PC-9 (cell line): ENCODE measurements at regions not wholly inside any gene's neighbourhood (a gene's known extent, or its start where the extent isn't known, plus 50 kb on each side); places are given as distances from the start of the nearest gene placed in this dataset.

Experiments
- BruUV-seq: library from RNA; stranded (reverse); fragments of 400-500 nt; replicated peaks from 2 replicates; lab custom pipeline; 2021; lab: Mats Ljungman, UMichigan
- CTCF ChIA-PET: fragments of 300-600 bp; sonication (Branson Sonifier 250); formaldehyde crosslinking; loops from one replicate; lab custom pipeline; 2022; ENCODE audit warnings: antibody characterized with exemption; lab: Charles Lee
- POLR2A ChIA-PET: fragments of 300-600 bp; sonication (Branson Sonifier 250); formaldehyde crosslinking; loops from one replicate; lab custom pipeline; 2022; ENCODE audit warnings: antibody characterized with exemption; ENCODE audit not compliant: unreplicated experiment; lab: Charles Lee
- DNase-seq, 2 experiments: peaks; one replicate each; pipeline versions ENCODE4 v3.0.0 to v3.0.0-alpha.2; 2015 to 2022; ENCODE audit warnings: mixed read lengths in 1 of 2
- H2AFZ ChIP-seq: fragments of 200-600 bp; sonication (generic); 2 replicates; pipeline ENCODE4 v1.8.1; 2017; ENCODE audit warnings: antibody characterized with exemption
- H3F3A ChIP-seq: fragments of 200-600 bp; sonication (generic); 2 replicates; pipeline ENCODE4 v1.8.1; 2017; ENCODE audit warnings: antibody characterized with exemption, mild to moderate bottlenecking, low read depth; ENCODE audit not compliant: insufficient read depth
- H3K27ac ChIP-seq: fragments of 200-600 bp; sonication (generic); 2 replicates; pipeline ENCODE4 v1.6.1; 2016; ENCODE audit warnings: mixed run types
- H3K27me3 ChIP-seq: fragments of 200-600 bp; sonication (generic); 2 replicates; pipeline ENCODE4 v1.6.1; 2016; ENCODE audit warnings: low read depth, mixed run types; ENCODE audit not compliant: insufficient read depth
- H3K36me3 ChIP-seq: fragments of 200-600 bp; sonication (generic); 2 replicates; pipeline ENCODE4 v1.6.1; 2016; ENCODE audit warnings: low read depth, mixed run types
- H3K4me1 ChIP-seq: fragments of 200-600 bp; sonication (generic); replicated peaks from 2 replicates; pipeline ENCODE4 v1.6.1; 2016; ENCODE audit warnings: mixed run types; ENCODE audit not compliant: insufficient read depth
- H3K4me2 ChIP-seq: fragments of 200-600 bp; sonication (generic); 2 replicates; pipeline ENCODE4 v1.6.1; 2017; ENCODE audit warnings: mixed run types
- H3K4me3 ChIP-seq: fragments of 200-600 bp; sonication (generic); 2 replicates; pipeline ENCODE4 v1.6.1; 2016; ENCODE audit warnings: mixed run types
- H3K79me2 ChIP-seq: fragments of 200-600 bp; sonication (generic); 2 replicates; pipeline ENCODE4 v1.6.1; 2017; ENCODE audit warnings: low read depth, mixed run types
- H3K9me2 ChIP-seq: fragments of 200-600 bp; sonication (generic); 2 replicates; pipeline ENCODE4 v1.8.1; 2017; ENCODE audit warnings: mild to moderate bottlenecking; ENCODE audit not compliant: insufficient read depth
- H3K9me3 ChIP-seq: fragments of 200-600 bp; sonication (generic); 2 replicates; pipeline ENCODE4 v1.8.1; 2016; ENCODE audit warnings: low read depth; ENCODE audit not compliant: insufficient read depth
- H4K20me1 ChIP-seq: fragments of 200-600 bp; sonication (generic); 2 replicates; pipeline ENCODE4 v1.8.1; 2017; ENCODE audit not compliant: insufficient read depth
- EZH2 ChIP-seq: fragments of 200-600 bp; sonication (generic); IDR thresholded peaks from 2 replicates; pipeline ENCODE4 v1.8.0; 2017; ENCODE audit warnings: antibody characterized with exemption, low read depth
- intact Hi-C: fragments of 100-400 bp; cut with micrococcal nuclease; formaldehyde crosslinking; loops from one replicate; pipeline ENCODE4 v1.10.0; 2022; ENCODE audit not compliant: unreplicated experiment
- TF ChIP-seq, protein P1 (sequence below): fragments of 200-600 bp; sonication (generic); conservative IDR thresholded peaks from 2 replicates; pipeline ENCODE4 v1.6.1; 2017; ENCODE audit warnings: mixed run types, antibody characterized with exemption, mild to moderate bottlenecking, moderate library complexity

DNA sequence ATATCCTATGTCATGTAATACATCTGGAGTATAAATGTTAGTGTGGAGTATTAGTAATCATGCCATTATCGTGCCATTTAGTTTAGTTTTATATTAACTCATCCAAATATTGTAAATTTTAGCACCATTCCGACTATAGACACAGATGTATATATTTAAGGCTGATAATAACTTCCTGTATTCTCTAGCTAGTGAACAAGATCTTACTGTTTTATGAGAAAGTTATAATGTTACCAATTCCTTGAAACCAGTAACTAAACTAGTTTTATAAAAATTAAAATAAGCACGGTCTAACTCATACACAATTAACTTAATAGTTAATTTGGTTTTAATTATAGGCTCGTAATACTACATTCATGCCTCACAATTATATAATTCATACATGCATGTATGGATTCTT lies 808.6 kb downstream of the USP25 start:
- Histone ChIP-seq H3K9me3 (no peaks in the 10 kb centered on the region), H3K9me2 (no peaks in the 10 kb centered on the region), H3K27ac (no peak overlapping the region), H3K36me3 (no peaks in the 10 kb centered on the region), H3F3A (no peaks in the 10 kb centered on the region), H3K27me3 (no peaks in the 10 kb centered on the region), H4K20me1 (no peaks in the 10 kb centered on the region), H2AFZ (no peak overlapping the region), H3K4me1 (no peaks in the 10 kb centered on the region), H3K4me3 (no peak overlapping the region), H3K79me2 (no peaks in the 10 kb centered on the region), H3K4me2 (no peak overlapping the region)
- DNase-seq: no peak
- ChIA-PET CTCF (no interaction called here), POLR2A (no interaction called here)
- no peak for TF ChIP-seq EZH2
- TF ChIP-seq, protein P1, sequence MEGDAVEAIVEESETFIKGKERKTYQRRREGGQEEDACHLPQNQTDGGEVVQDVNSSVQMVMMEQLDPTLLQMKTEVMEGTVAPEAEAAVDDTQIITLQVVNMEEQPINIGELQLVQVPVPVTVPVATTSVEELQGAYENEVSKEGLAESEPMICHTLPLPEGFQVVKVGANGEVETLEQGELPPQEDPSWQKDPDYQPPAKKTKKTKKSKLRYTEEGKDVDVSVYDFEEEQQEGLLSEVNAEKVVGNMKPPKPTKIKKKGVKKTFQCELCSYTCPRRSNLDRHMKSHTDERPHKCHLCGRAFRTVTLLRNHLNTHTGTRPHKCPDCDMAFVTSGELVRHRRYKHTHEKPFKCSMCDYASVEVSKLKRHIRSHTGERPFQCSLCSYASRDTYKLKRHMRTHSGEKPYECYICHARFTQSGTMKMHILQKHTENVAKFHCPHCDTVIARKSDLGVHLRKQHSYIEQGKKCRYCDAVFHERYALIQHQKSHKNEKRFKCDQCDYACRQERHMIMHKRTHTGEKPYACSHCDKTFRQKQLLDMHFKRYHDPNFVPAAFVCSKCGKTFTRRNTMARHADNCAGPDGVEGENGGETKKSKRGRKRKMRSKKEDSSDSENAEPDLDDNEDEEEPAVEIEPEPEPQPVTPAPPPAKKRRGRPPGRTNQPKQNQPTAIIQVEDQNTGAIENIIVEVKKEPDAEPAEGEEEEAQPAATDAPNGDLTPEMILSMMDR: no peak
- intact Hi-C loops: no loop called here
- BruUV-seq: no TSS peak

DNA sequence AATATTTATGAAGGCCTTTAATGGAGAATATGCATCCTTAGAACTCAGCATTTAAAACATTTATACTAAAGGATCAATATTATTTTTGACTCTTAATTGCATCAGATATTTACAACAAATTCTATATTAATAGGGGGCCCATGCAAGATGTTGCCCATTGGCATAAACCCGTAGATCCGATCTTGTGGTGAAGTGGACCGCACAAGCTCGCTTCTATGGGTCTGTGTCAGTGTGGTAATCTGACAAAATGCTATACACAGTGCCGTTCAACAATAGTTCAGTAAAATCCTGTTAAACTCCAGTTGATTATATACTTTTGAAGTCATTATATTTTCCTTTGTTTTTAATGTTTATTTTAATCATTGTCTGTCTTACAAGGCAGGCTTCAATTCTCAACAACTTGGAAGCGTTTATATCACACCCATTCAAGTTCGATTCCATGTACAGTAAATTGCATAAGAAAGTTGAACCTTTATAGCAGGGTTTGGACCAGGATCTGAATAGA lies 809.2 kb downstream of the USP25 start:
- Histone ChIP-seq H3K4me1 (no peaks in the 10 kb centered on the region), H3K4me3 (no peak overlapping the region), H3K9me2 (no peaks in the 10 kb centered on the region), H3F3A (no peaks in the 10 kb centered on the region), H4K20me1 (no peaks in the 10 kb centered on the region), H3K36me3 (no peaks in the 10 kb centered on the region), H2AFZ (no peak overlapping the region), H3K27ac (no peak overlapping the region), H3K79me2 (no peaks in the 10 kb centered on the region), H3K4me2 (no peak overlapping the region), H3K9me3 (no peaks in the 10 kb centered on the region), H3K27me3 (no peaks in the 10 kb centered on the region)
- ChIA-PET CTCF (no interaction called here), POLR2A (no interaction called here)
- BruUV-seq: no TSS peak
- no peak for TF ChIP-seq EZH2
- TF ChIP-seq, protein P1: no peak
- intact Hi-C loops: no loop called here
- DNase-seq: no peak

DNA sequence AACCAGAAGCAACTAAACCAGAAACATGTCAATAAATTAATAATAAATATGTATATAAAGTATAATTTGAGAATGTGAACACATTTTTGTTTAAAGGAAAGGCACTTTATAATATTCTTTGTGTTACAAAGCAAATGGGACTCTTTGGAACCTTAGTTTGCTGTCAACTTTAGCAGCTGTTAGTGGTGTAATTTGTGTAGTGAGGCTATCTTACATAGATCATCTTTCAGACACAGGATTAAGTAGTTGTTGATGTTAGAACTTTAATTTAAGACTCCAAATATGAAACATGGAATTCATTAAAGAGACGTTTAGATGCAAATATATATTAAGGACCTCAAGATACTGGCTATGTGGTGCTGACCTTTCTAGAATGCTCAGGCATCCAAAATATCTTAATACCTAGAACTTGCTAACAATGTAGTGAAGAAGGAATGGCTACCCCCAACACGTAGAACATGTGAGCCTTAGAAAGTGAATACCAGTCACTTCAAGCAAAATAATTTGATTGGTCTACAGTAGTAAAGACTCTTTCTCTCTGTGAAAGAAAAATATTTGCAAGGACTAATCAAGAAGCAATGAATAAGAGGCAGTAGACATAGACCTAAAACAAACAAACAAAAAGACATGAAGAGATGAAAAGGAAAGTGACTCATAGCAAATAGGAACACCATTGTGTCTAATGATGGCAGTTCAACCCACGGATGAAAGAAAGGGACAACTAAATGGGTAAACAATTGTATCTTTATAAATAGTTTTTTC lies 811.4 kb downstream of the USP25 start:
- TF ChIP-seq, protein P1: no peak
- TF ChIP-seq EZH2: no peak
- no peak overlapping the region for H2AFZ ChIP-seq
- CTCF ChIA-PET: no interaction called here
- H3F3A ChIP-seq: no peaks in the 10 kb centered on the region
- no peak overlapping the region for H3K4me2 ChIP-seq
- DNase-seq: no peak
- no peaks in the 10 kb centered on the region for H4K20me1 ChIP-seq
- H3K4me3 ChIP-seq: no peak overlapping the region
- POLR2A ChIA-PET: no interaction called here
- no peaks in the 10 kb centered on the region for H3K79me2 ChIP-seq
- H3K4me1 ChIP-seq: no peaks in the 10 kb centered on the region
- no peak overlapping the region for H3K27ac ChIP-seq
- no peaks in the 10 kb centered on the region for H3K9me3 ChIP-seq
- no peaks in the 10 kb centered on the region for H3K9me2 ChIP-seq
- intact Hi-C loops: no loop called here
- H3K36me3 ChIP-seq: no peaks in the 10 kb centered on the region
- no peaks in the 10 kb centered on the region for H3K27me3 ChIP-seq
- BruUV-seq: no TSS peak
